LoVo (cell line): ENCODE measurements at regions not wholly inside any gene's neighbourhood (a gene's known extent, or its start where the extent isn't known, plus 50 kb on each side); places are given as distances from the start of the nearest gene placed in this dataset.
"Not testable (repeated sequence)": the region's sequence is repeated elsewhere in the genome, so short reads cannot be mapped to it uniquely, and the experiment has no call there.

ENCODE experiments used
- DNase-seq: peaks from one replicate; pipeline ENCODE4 v3.0.0-alpha.2; 2016; ENCODE audit warnings: low spot score

- DNase-seq: no peak
Measured at GRCh38 chr6:19690325-19691075, 146.7 kb upstream of the ID4 start.

GRCh38 chr6:19691465-19692167 is 145.6 kb upstream of the ID4 start:
- DNase-seq: no peak

GRCh38 chr6:19692506-19693298 is 144.5 kb upstream of the ID4 start:
- DNase-seq: no peak

GRCh38 chr6:19694697-19695096 is 142.5 kb upstream of the ID4 start:
- no peak for DNase-seq

- DNase-seq: no peak
Measured at GRCh38 chr6:19697744-19698290, 139.4 kb upstream of the ID4 start.

- DNase-seq: no peak
Measured at GRCh38 chr6:19699932-19700331, 137.2 kb upstream of the ID4 start.

GRCh38 chr6:19705606-19706005 is 131.6 kb upstream of the ID4 start:
- no peak for DNase-seq

- DNase-seq: no peak
Measured at GRCh38 chr6:19712012-19712688, 125.0 kb upstream of the ID4 start.

GRCh38 chr6:19712998-19713397 is 124.2 kb upstream of the ID4 start:
- DNase-seq: no peak

GRCh38 chr6:19713411-19713810 is 123.8 kb upstream of the ID4 start:
- no peak for DNase-seq

GRCh38 chr6:19713984-19714383 is 123.2 kb upstream of the ID4 start:
- no peak for DNase-seq

GRCh38 chr6:19714434-19715166 is 122.6 kb upstream of the ID4 start:
- DNase-seq: no peak

GRCh38 chr6:19715167-19715551 is 122.0 kb upstream of the ID4 start:
- no peak for DNase-seq

- no peak for DNase-seq
Measured at GRCh38 chr6:19719691-19720128, 117.5 kb upstream of the ID4 start.

GRCh38 chr6:19721766-19722377 is 115.3 kb upstream of the ID4 start:
- DNase-seq: no peak

GRCh38 chr6:19722999-19723398 is 114.2 kb upstream of the ID4 start:
- no peak for DNase-seq

GRCh38 chr6:19723545-19723944 is 113.6 kb upstream of the ID4 start:
- DNase-seq: no peak

- not testable (repeated sequence) for DNase-seq
Measured at GRCh38 chr6:19725436-19725835, 111.7 kb upstream of the ID4 start.

GRCh38 chr6:19731282-19731681 is 105.9 kb upstream of the ID4 start:
- no peak for DNase-seq

GRCh38 chr6:19734061-19734460 is 103.1 kb upstream of the ID4 start:
- DNase-seq: no peak

- no peak for DNase-seq
Measured at GRCh38 chr6:19734519-19734918, 102.7 kb upstream of the ID4 start.
